GM19324 (cell line): ENCODE measurements at regions not wholly inside any gene's neighbourhood (a gene's known extent, or its start where the extent isn't known, plus 50 kb on each side); places are given as distances from the start of the nearest gene placed in this dataset.
"Not testable (repeated sequence)": the region's sequence is repeated elsewhere in the genome, so short reads cannot be mapped to it uniquely, and the experiment has no call there.

ENCODE experiments used
- ATAC-seq: cut with Tn5 transposase; IDR thresholded peaks from one replicate; pipeline ENCODE4 v1.9.1; 2021; ENCODE audit warnings: mild to moderate bottlenecking, moderate library complexity; ENCODE audit not compliant: unreplicated experiment, low FRiP score

DNA sequence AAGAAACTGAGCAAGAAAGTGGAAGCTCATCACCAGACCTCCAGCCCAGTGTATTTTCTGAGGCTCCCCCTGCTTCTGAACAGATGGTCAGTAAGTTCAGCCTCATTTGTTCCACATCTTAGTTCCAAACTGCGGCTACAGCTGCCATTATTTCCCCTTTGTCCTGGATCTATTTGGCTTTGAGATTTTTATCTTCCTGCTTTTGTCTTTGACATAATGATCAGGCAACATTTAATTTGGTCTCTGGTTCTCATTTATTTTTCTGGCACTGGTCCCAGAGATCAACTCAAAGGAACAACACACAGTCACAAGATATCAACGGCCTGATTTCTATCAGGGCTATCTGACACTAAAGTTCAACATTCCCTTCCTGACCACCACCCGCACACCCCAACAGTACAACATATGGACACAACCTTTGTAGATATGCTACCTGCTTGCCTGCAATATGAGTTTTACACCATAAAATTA lies 137.5 kb downstream of the FAM76B start:
- no peak for ATAC-seq

DNA sequence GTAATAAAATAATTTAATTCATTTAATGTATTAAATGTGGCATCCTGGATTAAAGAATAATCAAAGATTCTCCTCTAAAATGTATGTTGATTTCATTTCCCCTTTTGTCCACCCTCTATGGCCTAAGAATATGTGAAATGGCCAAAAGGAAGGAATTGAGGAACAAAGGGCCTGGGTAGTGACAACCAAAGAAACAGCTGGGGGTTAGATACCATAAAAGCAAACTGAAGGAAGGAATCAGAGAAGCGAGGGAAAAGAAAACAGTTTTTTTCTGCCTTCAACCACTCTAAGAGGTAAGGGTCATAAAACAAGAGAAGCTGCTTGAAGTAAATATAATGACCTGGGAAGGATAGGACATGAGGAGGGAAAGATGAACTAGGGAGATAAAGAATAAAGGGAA lies 139.3 kb downstream of the FAM76B start:
- ATAC-seq, result no peak

DNA sequence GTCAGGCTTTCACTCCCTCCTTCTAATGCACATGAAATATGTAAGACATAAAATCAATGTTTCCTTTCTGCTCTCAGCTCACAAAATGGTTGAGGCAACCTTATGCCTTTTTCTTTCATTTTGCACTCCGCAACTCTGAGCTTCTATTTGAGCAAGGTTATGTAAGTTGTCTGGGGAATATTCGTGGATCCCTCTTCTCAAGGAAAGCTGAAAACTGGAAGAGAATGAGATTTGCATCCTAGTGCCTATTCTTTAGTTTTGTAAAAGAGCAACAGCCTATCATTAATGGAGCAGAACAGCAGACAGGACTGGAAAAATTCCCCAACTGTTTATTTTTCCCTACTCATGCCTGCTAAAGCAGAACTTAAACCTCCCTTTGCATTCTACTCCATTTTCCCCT lies 141.7 kb downstream of the FAM76B start:
- no peak for ATAC-seq

DNA sequence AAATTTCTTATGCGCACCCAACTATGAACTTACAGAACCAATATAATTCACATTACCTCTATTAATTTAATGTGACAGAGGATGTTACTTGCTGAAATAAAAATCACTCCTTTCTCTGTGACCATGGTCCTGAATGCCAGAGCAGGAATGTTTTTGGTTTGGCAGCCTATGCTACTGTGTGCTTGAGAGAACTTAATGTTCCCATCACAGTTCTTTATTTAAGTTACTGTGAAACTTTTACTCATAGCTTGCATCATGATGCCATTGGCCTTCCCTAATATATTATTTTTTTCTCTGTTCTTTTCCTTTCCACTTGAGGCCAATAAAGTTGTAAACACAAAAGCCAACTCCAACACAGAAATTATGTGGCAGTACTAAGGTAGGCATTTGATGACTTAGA lies 142.2 kb downstream of the FAM76B start:
- no peak for ATAC-seq

DNA sequence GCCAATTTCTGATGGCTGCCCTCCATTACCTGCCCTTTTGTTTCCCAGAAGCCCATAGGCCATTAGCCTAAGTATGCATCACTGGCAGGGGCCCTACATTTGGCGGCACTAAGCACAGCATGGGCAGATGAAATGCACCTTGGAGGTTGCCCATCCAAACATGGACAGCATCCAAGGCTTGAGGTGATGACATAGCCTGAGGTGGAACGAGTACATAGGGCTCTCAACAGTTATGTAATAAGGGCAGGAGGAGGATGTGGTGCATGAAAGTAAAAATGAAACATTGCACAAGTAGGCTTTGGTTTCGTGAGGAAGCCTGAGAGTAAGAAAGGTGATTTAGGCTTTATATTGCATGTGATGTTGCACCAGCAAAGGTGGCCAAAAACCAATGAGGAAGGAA lies 148.1 kb downstream of the FAM76B start:
- peak; percentile 99 for ATAC-seq

DNA sequence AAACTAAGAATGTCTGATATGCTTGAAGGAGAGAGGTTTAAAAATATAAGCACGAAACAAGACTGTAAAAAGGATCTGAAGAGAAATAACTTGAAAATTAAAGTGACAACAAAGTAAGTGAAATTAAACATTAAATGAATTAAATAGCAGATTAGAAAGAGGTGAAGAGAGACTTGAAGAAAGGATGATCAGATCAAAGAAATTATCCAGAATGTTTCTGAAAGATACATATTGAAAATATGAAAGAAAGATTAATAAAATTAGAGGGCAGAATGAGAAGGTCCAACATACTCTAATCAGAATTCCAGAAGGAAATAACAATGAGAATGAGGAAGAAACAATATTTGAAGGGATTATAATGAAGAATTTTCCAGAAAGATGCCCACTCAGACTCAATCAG lies 151.1 kb downstream of the FAM76B start:
- no peak for ATAC-seq

DNA sequence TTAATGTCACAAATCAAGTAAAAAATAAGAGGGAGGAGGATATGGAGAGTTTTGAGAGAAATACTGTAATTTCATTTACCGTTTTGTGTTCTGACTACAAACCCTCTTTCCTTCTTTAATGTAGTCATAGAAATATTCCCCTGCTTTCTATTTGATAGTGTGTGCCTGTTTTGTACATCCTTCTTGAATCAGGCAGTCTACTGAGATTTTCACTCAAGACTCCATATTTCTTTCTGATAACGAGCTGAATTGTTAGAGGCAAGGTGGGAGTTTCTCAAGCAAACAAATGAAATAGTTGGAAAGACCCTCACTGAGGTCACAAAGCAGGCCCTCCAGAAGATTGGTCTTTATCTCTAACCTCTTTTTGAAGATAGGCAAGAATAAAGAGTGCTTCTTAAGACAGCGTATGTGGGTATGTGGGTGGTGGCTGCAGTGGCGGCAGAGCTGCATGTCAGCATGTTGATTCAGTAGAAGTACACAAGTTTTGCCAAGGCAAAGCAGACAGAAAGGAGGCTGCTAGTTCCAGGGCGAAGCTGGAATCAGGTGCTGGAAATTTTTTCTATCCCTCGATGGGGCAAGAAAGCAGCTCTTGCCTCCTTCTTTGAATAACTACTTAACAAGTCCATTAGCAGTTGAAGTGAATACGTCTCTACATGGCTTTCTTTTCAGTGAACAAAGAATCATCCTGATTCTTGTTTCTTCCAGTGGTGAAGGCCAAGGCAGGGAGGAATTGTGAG lies 164.2 kb downstream of the FAM76B start:
- no peak for ATAC-seq

DNA sequence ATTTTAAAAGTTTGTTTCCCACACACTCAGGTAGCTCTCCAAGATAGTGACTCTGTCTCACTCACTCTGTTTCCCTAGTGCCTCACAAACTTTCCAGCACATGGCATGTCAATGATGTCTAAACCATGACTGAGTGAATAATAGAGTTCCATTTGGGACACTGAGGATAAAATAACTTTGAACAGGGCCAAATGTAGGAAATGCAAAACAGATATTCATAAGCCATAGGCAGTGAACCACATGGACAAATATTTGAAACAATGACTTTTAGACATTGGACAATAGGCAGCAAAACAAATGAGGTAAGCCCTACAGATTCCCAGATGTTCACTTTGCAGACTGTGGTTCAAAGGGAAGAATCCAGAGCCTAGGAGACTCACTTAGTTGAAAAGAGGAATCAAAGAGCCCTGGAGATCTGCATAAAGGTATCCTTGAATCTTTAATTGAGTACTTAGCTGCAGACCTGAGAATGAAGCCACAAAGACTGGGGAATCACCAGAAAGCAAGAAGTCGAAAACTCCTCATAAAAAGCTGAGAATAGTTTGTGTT lies 173.3 kb downstream of the FAM76B start:
- no peak for ATAC-seq

DNA sequence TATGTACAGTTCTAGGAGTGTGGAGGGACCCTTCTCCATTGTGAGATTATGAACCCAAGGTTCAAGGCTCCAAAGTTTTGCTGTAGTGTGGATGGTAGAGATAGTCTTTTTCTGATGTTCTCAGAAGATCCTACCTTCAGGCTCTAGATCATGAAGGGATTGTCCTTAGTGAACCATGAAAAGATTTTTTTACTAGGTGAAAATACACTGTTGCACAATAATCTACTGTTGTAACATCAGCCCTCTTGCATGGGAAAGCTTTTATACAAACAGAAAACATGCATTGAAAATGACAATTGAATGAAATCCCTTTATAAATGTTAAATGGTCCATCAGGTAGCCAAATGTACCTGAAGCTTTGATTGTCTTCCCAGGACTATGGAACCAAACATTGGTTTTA lies 177.8 kb downstream of the FAM76B start:
- no peak for ATAC-seq

DNA sequence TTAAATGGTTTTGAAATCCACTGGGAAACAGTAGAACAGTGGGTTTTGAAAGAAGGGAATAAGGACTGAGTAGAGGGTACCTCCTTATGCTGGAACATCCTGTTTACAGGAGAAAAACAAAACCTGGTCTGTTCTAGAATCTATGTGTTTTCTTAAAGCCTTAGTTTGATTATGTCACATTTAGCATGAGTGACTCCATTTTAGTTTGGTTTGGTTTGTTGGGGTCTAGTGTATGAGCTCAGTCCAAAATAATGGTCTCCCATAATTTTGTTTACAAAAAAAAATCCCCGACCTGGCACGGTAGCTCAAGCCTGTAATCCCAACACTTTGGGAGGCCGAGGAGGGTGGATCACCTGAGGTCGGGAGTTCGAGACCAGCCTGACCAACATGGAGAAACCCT lies 179.4 kb downstream of the FAM76B start:
- not testable (repeated sequence) for ATAC-seq

DNA sequence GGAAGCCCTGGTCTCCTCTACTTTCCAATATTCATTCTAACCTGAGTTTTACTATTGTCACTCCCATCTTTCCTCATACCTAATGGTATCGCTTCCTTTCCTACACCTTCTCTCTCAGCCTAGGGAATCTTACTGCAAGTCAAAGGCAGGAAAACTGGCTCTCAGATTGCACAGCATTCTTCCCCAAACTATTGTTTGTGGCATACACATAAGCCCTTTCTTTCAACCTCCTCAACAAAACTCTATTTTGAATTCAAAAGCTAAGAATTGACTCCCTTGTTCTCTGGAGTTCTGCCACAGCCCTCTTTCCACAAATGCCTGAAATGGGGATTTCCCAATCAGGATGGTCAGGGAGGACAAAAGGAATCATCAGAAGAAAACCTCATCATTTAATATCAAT lies 181.5 kb downstream of the FAM76B start:
- no peak for ATAC-seq

DNA sequence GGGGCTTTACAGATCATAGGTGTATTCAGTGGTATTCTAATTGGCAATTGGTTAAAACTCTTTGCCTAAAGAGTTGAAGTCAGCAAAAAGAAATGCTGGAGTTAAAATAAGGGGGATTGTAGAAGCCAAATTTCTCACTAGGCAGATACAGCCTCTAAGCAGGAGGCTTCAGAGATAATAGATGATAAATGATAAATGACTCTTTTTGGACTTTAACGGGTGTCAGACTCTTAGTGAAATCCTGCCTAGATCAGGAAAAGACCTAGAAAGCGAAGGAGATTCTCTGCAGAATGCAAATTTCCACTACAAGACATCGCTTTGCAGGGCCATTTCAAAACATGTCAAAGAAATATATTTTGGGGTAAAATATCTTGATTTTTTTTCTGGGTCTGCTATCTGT lies 182.8 kb downstream of the FAM76B start:
- no peak for ATAC-seq

DNA sequence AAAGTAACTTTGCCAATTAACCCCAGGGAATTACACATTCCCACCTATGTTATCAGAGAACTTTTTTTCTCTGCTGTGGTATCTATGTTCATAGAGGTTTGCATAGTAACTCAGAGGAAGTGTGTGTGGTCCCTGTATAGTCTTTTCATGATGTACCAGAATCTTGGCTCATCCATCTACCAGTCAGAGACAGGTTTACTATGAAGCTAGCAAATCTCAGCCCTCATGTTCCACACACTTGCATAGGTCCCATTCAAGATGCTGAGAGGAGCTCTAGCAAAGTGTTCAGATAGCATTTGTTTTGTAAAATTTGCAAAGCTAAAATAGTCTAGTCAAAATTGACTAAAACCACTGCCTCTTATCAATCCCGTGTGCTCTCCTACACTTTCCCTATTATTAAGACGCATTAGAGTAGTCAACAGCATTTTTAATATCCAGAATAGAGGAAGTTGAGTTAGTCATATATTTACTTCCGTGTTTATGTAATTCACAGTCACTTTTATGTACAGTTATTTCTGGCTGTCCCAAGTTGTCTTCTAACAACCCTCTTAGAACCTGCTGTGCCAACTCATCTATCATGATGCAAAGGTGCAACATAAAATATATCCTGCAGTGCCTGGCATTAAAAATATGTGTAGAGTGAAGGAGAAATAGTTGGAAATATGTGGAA lies 184.2 kb downstream of the FAM76B start:
- ATAC-seq, result no peak

DNA sequence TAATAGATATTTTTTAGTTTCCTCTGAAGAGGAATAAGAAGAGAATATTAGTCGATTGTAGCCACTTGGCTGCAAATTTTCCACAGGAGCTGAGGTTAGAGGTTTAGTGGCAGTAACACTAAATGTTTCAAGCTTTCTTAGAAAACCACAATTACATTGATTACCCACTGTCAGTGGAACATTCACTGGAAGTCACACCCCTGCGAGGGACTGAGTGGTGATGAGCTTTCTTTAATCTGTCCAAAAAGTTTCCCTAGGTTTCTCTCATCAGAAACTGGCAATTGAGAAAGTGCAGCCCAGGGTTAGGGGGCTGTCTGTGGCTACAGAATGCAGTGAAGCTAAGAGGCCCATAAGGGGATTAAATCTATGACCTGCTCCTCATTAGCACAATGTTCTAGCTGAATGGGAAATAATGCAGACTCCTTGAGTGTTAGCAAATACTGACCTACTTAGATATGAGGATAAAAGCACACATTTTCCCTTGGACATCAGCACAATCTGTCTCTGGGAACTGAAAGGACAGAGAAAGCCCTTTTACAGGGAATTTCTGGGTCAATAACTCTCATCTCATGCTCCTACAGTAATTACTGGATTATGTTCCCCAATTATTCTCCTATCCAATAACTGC lies 189.5 kb downstream of the FAM76B start:
- ATAC-seq, result no peak

DNA sequence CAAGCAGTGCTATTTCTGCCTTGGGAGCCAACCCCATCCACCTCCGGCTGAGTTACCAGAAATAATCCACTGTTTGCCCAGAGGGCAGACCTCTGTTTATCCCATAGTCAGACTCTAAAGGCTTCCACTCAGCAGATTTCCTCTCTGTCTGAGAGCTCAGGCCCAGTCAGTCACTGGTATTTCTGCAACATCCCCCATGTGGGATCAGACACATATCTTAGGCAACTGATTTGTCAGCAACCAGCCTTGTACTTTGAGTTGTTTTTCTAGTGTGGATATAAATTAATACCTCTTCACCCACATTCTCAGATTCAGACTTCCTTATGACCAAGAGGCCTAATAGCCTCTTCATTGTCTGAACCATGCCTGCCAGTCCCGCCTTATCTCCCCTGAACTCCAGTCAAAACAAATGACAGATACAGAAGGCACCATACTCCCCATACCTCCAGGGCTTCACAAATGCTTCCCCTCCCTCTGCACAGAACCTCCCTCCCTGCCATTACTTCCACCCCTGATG lies 193.6 kb downstream of the FAM76B start:
- no peak for ATAC-seq

DNA sequence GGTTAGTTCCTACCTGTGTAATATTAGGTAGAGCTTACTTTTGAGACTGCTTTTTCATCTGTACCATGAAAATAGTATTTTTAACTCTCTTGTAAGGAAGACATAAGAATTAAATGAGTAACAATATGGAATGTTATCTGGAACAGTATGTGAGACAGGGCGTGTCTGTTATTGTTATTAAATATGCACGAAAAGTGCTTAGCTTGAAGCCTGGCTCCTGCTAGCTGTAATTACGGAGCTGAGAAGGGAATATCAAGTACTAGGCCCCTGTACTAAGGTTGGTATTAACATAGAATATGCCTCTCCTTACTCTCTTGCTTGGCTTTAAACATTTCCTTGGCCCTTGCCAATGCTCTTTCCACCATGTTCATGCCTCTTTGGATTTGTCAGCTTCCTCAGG lies 194.0 kb downstream of the FAM76B start:
- no peak for ATAC-seq

DNA sequence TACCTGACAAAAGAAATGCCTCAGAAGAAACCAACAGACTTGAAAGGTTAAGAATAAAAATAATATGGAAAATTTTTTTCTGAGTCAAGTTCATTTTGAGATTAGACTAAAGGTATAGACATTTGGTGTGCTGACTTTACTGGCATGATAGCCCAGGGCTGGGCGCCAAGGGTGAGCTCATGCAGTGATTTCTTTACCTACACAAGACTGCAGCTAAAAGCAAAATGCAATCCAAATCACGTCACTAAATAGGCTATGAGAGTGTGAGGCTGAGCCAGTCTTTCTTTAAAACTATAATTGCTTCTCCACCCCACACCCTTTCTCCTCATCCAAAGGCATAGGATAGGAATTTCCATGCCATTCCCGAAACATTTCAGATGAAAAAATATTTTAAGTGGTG lies 196.5 kb downstream of the FAM76B start:
- no peak for ATAC-seq

DNA sequence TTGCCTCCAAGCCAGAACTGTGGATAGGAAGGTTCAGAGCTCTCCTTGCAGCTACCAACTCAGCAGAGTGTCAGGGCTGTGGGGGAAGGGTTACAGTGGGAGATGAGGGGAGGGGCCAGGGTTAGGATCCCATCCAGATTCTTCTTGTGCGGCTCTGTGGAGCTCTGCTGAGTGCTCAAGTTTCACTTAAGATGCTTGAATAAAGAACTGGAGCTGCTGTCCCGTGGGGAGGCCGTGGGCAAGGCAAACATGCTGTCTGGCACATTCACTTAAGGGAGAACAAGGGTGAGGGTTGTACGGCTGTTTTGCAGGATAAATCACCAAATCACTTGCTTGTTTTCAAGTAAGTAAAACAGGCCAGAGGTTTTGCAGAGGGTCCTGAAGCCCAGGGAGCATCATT lies 197.1 kb downstream of the FAM76B start:
- ATAC-seq, result no peak

DNA sequence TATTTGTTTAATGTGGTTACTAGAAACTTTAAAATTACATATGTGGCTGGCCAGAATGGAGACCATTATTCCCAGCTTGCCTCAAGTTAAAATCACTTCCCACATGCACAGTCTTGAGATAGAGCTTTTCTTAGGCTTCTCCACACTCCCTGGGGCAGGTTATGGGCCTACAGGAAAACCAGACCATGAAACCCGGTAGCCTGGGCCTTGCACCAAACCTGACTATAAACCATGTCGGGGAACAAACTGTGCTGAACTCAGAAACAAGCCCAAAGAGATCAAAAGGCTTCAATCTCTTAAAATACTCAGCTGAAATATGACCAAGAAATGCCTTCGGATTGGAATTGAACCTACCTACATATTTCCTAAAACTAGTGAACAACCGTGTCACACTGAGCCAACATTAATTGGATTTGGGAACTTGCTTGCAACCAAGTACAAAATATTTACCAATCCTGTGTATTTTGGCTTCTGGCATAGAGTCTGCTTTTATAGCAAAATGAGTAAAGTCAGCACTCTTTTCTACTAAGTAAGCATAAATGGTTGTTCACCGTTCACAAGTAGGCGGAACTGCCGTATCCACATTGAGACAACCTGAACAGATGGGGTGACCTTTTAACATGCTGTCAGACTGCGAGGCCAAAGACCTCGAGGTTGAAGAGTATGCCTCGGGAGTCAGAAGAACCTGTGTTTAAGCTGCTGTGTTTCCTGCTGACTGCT lies 199.5 kb downstream of the FAM76B start:
- ATAC-seq, result no peak

DNA sequence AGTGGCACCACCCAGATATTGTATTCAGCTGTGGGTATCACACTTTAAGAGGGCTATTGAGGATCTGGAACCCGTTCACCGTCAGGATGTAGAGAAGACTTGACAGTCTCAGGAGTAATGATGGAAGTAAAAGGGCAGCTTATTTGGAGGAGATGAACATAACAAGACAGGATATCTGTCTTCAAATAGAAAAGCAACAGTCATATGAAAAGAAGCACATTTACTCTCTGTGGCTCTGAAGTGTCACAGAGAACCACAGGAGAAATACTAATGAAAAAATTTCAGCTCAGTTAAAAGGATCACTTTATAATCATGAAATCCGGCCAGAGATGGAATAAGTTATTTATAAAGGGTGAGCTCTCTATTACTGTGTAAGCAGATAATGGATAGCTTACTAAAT lies 200.8 kb downstream of the FAM76B start:
- ATAC-seq, result no peak

DNA sequence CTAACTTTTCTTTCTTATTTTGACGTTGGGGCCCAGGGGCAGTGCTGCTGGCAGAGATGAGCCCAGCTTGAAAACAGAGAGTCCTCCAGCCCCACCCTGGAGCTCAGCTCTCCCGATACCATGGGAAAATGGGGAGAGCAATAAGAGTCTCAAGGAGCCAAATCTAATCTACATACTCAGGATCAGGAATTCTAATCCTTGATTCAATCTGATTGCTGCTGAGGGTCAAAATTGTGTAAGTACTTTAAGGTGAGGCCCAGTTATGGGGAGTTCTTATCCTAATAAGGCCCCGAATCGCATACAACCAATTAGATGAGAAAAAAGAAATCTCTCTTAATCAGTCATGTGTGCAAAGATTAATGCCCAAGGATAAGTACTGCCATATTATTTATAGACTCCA lies 202.9 kb downstream of the FAM76B start:
- no peak for ATAC-seq
